CD4-positive, alpha-beta T cell (primary cell): ENCODE measurements at regions not wholly inside any gene's neighbourhood (a gene's known extent, or its start where the extent isn't known, plus 50 kb on each side); places are given as distances from the start of the nearest gene placed in this dataset.

Experiments used
- ATAC-seq: fragments of 200-7000 bp; cut with Tn5 transposase; one replicate; pipeline ENCODE4 v1.10.0; 2022; ENCODE audit warnings: mild to moderate bottlenecking; ENCODE audit not compliant: poor library complexity
- CTCF ChIA-PET: fragments of 350-600 bp; sonication (Branson Sonifier 250); formaldehyde crosslinking; loops from one replicate; lab custom pipeline; 2021; ENCODE audit warnings: antibody characterized with exemption, inconsistent platforms; lab: Charles Lee
- POLR2A ChIA-PET: fragments of 350-600 bp; sonication (Branson Sonifier 250); formaldehyde crosslinking; loops from one replicate; lab custom pipeline; 2021; ENCODE audit warnings: antibody characterized with exemption, inconsistent platforms; lab: Charles Lee
- DNase-seq, 14 experiments: peaks; one replicate each; pipeline ENCODE4 v3.0.0-alpha.2; 2013 to 2020; ENCODE audit warnings: mixed read lengths in 2 of 14
- H3K27ac ChIP-seq, 2 donors: one replicate each; pipeline versions ENCODE4 v1.5.1 to v1.7.0; 2013; ENCODE audit warnings: low read length in 2 of 2, low read depth in 1 of 2, mild to moderate bottlenecking in 1 of 2
- H3K27me3 ChIP-seq, 2 experiments: 1 replicate in 1 of 2; 2 replicates in 1 of 2; pipeline versions ENCODE4 v1.6.1 to v1.7.0; 2013; ENCODE audit warnings: low read length in 2 of 2, control low read depth in 1 of 2, mild to moderate bottlenecking in 1 of 2, moderate library complexity in 1 of 2; ENCODE audit not compliant: insufficient read depth in 2 of 2, control insufficient read depth in 1 of 2
- H3K36me3 ChIP-seq: one replicate; pipeline ENCODE4 v1.6.1; 2013; ENCODE audit warnings: low read length, control low read depth; ENCODE audit not compliant: insufficient read depth
- H3K4me1 ChIP-seq: one replicate; pipeline ENCODE4 v1.6.1; 2013; ENCODE audit warnings: low read length, control low read depth; ENCODE audit not compliant: insufficient read depth
- H3K4me3 ChIP-seq: one replicate; pipeline ENCODE4 v1.5.1; 2013; ENCODE audit warnings: mild to moderate bottlenecking, low read length, moderate library complexity
- H3K9me3 ChIP-seq, 2 experiments: 1 replicate in 1 of 2; 2 replicates in 1 of 2; pipeline versions ENCODE4 v1.6.1 to v1.7.0; 2013; ENCODE audit warnings: low read length in 2 of 2, mild to moderate bottlenecking in 2 of 2, control low read depth in 1 of 2, moderate library complexity in 1 of 2; ENCODE audit not compliant: control insufficient read depth in 1 of 2, insufficient read depth in 1 of 2
- H3K27ac Mint-ChIP-seq: one replicate; pipeline ENCODE4 v1.8.0; 2020; ENCODE audit warnings: mixed read lengths
- H3K27me3 Mint-ChIP-seq: one replicate; pipeline ENCODE4 v1.8.0; 2021; ENCODE audit warnings: mixed read lengths
- H3K36me3 Mint-ChIP-seq: one replicate; pipeline ENCODE4 v1.8.0; 2021; ENCODE audit warnings: low read depth, mixed read lengths
- H3K4me1 Mint-ChIP-seq: one replicate; pipeline ENCODE4 v1.8.0; 2021; ENCODE audit warnings: low read depth, mixed read lengths
- H3K4me3 Mint-ChIP-seq: one replicate; pipeline ENCODE4 v1.8.0; 2020; ENCODE audit warnings: mild to moderate bottlenecking, mixed read lengths
- H3K9me3 Mint-ChIP-seq: one replicate; pipeline ENCODE4 v1.8.0; 2020; ENCODE audit warnings: mixed read lengths
- intact Hi-C, 2 experiments: fragments of 100-400 bp; cut with DNase I in 1 of 2; cut with micrococcal nuclease in 1 of 2; formaldehyde crosslinking; loops; one replicate each; pipeline versions ENCODE4 v1.15.1 to v1.9.0; 2023 to 2025; cut with DNase I, micrococcal nuclease
- TF ChIP-seq, protein P1 (sequence below): fragments of 200-600 bp; IDR thresholded peaks from one replicate; pipeline ENCODE4 v1.8.0; 2022; ENCODE audit warnings: antibody characterized with exemption, mild to moderate bottlenecking

DNA sequence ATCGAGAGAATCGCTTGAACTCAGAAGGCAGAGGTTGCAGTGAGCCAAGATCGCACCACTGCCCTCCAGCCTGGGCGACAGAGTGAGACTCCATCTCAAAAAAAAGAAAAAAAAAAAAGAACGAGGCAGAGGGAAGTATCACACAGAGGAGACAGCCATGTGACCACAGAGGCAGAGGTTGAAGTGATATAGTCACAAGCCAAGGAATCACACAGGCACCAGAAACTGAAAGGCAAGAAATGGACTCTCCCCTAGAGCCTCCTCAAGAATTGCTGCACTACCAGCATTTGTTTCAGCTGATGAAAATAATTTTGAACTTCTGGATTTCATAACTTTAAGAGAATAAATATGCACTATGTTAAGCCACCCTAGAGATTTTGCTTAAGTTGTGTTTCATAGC lies 459.6 kb downstream of the PTPRC start:
- TF ChIP-seq, protein P1, sequence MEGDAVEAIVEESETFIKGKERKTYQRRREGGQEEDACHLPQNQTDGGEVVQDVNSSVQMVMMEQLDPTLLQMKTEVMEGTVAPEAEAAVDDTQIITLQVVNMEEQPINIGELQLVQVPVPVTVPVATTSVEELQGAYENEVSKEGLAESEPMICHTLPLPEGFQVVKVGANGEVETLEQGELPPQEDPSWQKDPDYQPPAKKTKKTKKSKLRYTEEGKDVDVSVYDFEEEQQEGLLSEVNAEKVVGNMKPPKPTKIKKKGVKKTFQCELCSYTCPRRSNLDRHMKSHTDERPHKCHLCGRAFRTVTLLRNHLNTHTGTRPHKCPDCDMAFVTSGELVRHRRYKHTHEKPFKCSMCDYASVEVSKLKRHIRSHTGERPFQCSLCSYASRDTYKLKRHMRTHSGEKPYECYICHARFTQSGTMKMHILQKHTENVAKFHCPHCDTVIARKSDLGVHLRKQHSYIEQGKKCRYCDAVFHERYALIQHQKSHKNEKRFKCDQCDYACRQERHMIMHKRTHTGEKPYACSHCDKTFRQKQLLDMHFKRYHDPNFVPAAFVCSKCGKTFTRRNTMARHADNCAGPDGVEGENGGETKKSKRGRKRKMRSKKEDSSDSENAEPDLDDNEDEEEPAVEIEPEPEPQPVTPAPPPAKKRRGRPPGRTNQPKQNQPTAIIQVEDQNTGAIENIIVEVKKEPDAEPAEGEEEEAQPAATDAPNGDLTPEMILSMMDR, result no peak
- ChIA-PET CTCF (no interaction called here), POLR2A (no interaction called here)
- Mint-ChIP-seq H3K4me1 (no peaks in the 10 kb centered on the region), H3K9me3 (no peaks in the 10 kb centered on the region), H3K4me3 (no peak overlapping the region), H3K27ac (no peak overlapping the region), H3K36me3 (no peaks in the 10 kb centered on the region), H3K27me3 (no peaks in the 10 kb centered on the region)
- Histone ChIP-seq H3K4me1 (no peaks in the 10 kb centered on the region), H3K4me3 (no peak overlapping the region), H3K27ac (no peak overlapping the region), H3K27me3 (no peaks in the 10 kb centered on the region), H3K9me3 (no peaks in the 10 kb centered on the region), H3K36me3 (no peaks in the 10 kb centered on the region)
- intact Hi-C loops, result no loop called here
- ATAC-seq (no peak), DNase-seq (no peak)

- H3K4me3 Mint-ChIP-seq, result no peak overlapping the region
- no peak for DNase-seq
- H3K4me3 ChIP-seq, result no peak overlapping the region
- ATAC-seq, result no peak
- H3K9me3 Mint-ChIP-seq, result no peaks in the 10 kb centered on the region
- H3K9me3 ChIP-seq, result no peaks in the 10 kb centered on the region
- no peaks in the 10 kb centered on the region for H3K36me3 Mint-ChIP-seq
- CTCF ChIA-PET, result no interaction called here
- no peaks in the 10 kb centered on the region for H3K27me3 Mint-ChIP-seq
- H3K4me1 Mint-ChIP-seq, result no peaks in the 10 kb centered on the region
- H3K27ac Mint-ChIP-seq, result no peak overlapping the region
- H3K4me1 ChIP-seq, result no peaks in the 10 kb centered on the region
- H3K27me3 ChIP-seq, result no peaks in the 10 kb centered on the region
- TF ChIP-seq, protein P1, result no peak
- no peak overlapping the region for H3K27ac ChIP-seq
- H3K36me3 ChIP-seq, result no peaks in the 10 kb centered on the region
- POLR2A ChIA-PET, result no interaction called here
- intact Hi-C loops, result no loop called here
Observed at GRCh38 chr1:199101139-199101538, 462.3 kb downstream of the PTPRC start.

GRCh38 chr1:199101635-199102034 lies 462.8 kb downstream of the PTPRC start:
- Mint-ChIP-seq H3K36me3 (no peaks in the 10 kb centered on the region), H3K27ac (no peak overlapping the region), H3K4me3 (no peak overlapping the region), H3K27me3 (no peaks in the 10 kb centered on the region), H3K9me3 (no peaks in the 10 kb centered on the region), H3K4me1 (no peaks in the 10 kb centered on the region)
- TF ChIP-seq, protein P1, result no peak
- intact Hi-C loops, result no loop called here
- Histone ChIP-seq H3K9me3 (no peaks in the 10 kb centered on the region), H3K36me3 (no peaks in the 10 kb centered on the region), H3K4me3 (no peak overlapping the region), H3K27me3 (no peaks in the 10 kb centered on the region), H3K4me1 (no peaks in the 10 kb centered on the region), H3K27ac (no peak overlapping the region)
- ATAC-seq (no peak), DNase-seq (no peak)
- ChIA-PET CTCF (no interaction called here), POLR2A (no interaction called here)
